Adipocyte (in vitro differentiated cells): ENCODE measurements at regions not wholly inside any gene's neighbourhood (a gene's known extent, or its start where the extent isn't known, plus 50 kb on each side); places are given as distances from the start of the nearest gene placed in this dataset.
A peak's percentile ranks its signal among the peaks of the same experiment; 100 is the strongest.

Experiments
- DNase-seq: peaks from one replicate; pipeline ENCODE4 v3.0.0-alpha.2; 2015; ENCODE audit warnings: low read depth
- H3K27me3 ChIP-seq: replicated peaks from 2 replicates; pipeline ENCODE4 v1.7.0; 2013; ENCODE audit warnings: mild to moderate bottlenecking, low read length, moderate library complexity; ENCODE audit not compliant: control insufficient read depth, insufficient read depth
- H3K36me3 ChIP-seq: 2 replicates; pipeline ENCODE4 v1.7.0; 2013; ENCODE audit warnings: low read length, mild to moderate bottlenecking, moderate library complexity; ENCODE audit not compliant: control insufficient read depth, insufficient read depth, severe bottlenecking
- H3K4me1 ChIP-seq: 2 replicates; pipeline ENCODE4 v1.7.0; 2013; ENCODE audit warnings: mild to moderate bottlenecking, low read length, moderate library complexity; ENCODE audit not compliant: control insufficient read depth, insufficient read depth
- H3K4me3 ChIP-seq: 2 replicates; pipeline ENCODE4 v1.7.0; 2013; ENCODE audit warnings: mild to moderate bottlenecking, low read length, moderate library complexity
- H3K9ac ChIP-seq: 2 replicates; pipeline ENCODE4 v1.7.0; 2013; ENCODE audit warnings: mild to moderate bottlenecking, low read length, moderate library complexity
- H3K9me3 ChIP-seq: 2 replicates; pipeline ENCODE4 v1.7.0; 2013; ENCODE audit warnings: mild to moderate bottlenecking, low read length, moderate library complexity; ENCODE audit not compliant: control insufficient read depth

DNA sequence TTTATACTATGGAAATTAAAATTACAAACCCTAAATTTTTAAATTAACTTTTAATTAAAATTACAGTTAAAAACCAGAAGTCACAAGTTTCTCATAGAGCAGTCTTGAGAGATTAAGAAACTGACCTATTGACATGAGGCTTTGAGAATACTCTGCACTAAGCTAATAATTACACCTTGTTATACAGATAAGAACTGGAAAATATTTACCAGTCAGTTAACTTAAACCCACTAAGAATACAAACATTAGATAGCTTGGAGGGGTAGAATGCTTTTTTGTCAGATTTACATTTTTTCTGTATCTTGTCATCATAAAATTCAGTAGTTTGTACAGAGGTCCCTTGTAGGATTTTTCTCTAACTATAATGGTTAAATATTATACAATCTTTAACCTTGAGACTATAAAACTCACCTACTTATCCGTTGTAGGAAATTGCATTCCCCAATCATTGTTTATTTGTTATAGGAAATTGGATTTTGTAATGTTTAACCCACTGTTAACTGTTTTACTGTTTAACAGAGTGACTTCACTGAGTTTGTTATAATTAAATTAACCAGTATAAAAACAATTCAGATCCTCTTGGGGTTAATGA is 219.7 kb upstream of the PKDCC start:
- peaks cover 13% of the 10 kb centered on the region for H3K27me3 ChIP-seq

DNA sequence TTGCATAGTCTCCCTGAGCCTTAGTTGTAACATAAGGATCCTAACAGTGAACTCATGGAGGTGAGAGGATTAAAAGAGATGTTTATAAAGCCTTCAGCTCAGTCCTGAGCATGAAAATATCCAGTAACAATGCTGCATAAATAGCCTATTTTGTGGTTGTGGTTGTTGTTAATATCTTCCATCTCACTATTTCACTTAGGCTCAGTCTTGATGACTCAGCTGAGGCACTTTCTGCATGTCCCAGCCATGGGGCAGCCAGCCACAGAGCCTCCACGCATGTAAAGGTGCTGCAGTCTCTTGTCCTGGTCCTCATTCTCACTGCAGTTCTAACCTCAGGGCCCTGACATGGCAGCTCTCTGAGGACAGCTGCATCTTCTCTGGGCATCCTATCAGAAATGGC is 218.8 kb upstream of the PKDCC start:
- no peak for DNase-seq
- H3K9me3 ChIP-seq, result no peaks in the 10 kb centered on the region
- H3K27me3 ChIP-seq, result peaks cover 13% of the 10 kb centered on the region

More for the DNA sequence above, 219.7 kb upstream of the PKDCC start:
- Histone ChIP-seq H3K36me3 (no peaks in the 10 kb centered on the region), H3K4me1 (peaks cover 12% of the 10 kb centered on the region), H3K9me3 (no peaks in the 10 kb centered on the region), H3K4me3 (no peak overlapping the region), H3K9ac (no peak overlapping the region)
- DNase-seq, result no peak

DNA sequence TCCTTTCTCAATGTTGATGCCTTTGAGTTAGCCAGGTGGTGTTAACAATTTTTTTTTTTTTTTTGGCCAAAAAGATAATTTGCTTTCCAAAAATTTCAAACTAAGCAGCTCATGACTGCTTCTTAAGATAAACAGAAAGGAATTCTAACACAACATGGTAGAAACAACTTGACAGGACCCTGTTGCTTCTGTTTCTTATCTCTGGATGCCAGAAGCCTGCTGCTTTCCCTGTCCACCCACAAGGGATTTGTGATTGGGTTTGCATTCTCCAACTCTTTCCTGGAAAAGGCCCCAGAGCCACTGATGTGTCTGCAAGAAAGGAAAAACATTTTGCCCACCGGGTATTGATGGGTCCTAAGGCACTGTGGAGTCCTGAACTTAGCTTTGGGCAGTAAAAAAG is 217.2 kb upstream of the PKDCC start:
- H3K4me1 ChIP-seq, result peaks cover 12% of the 10 kb centered on the region
- no peak for DNase-seq
- H3K36me3 ChIP-seq, result no peaks in the 10 kb centered on the region
- H3K27me3 ChIP-seq, result peaks cover 11% of the 10 kb centered on the region
- no peak overlapping the region for H3K9ac ChIP-seq
- no peaks in the 10 kb centered on the region for H3K9me3 ChIP-seq
- H3K4me3 ChIP-seq, result no peak overlapping the region

More for the DNA sequence above, 218.8 kb upstream of the PKDCC start:
- no peaks in the 10 kb centered on the region for H3K36me3 ChIP-seq
- no peak overlapping the region for H3K9ac ChIP-seq
- H3K4me1 ChIP-seq, result peaks cover 12% of the 10 kb centered on the region
- H3K4me3 ChIP-seq, result no peak overlapping the region

DNA sequence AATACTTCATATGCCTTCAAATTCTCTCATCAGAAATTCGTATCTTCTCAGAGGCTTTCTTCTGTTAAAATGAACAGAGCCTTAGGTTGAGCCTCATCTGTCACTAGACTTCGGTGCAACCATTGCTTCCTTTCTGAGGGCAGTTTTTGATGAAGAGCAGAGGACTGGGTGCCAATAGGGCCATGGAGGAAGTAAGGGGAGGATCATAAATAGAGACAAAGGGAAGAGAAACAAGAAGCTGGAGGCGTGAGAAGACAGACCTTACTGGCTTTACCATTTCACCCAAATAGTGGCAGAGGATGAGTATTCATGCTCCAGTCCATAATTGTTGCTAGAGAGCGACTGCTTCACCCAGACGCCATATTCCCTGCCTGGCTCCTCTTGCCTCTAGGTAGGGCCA is 215.6 kb upstream of the PKDCC start:
- no peak overlapping the region for H3K9ac ChIP-seq
- no peak overlapping the region for H3K4me3 ChIP-seq
- H3K4me1 ChIP-seq, result peaks cover 5% of the 10 kb centered on the region
- DNase-seq, result no peak
- H3K36me3 ChIP-seq, result no peaks in the 10 kb centered on the region
- H3K9me3 ChIP-seq, result no peaks in the 10 kb centered on the region
- H3K27me3 ChIP-seq, result peaks cover 7% of the 10 kb centered on the region

DNA sequence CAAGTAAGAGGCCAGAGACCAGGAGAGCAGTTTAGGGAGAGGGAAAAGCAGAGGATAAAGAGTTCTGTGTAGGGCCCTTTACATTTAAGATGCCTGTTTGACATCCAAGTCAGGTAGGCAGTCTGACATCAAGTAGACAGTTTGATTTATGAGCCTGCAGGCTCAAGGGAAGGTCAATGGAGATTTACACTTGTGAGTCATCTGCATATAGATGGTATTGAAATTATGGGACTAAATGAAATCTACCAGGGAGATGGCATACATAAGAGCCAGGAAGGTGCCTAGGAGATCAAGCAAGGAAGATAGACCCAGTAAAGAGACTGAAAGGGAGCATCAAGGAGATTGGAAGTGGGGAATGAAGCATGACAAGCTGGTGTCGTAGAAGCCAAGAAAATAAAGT is 212.4 kb upstream of the PKDCC start:
- no peaks in the 10 kb centered on the region for H3K36me3 ChIP-seq
- no peak overlapping the region for H3K9ac ChIP-seq
- no peak overlapping the region for H3K4me3 ChIP-seq
- no peaks in the 10 kb centered on the region for H3K9me3 ChIP-seq
- peaks cover 7% of the 10 kb centered on the region for H3K27me3 ChIP-seq
- DNase-seq, result no peak
- H3K4me1 ChIP-seq, result peaks cover 2% of the 10 kb centered on the region

DNA sequence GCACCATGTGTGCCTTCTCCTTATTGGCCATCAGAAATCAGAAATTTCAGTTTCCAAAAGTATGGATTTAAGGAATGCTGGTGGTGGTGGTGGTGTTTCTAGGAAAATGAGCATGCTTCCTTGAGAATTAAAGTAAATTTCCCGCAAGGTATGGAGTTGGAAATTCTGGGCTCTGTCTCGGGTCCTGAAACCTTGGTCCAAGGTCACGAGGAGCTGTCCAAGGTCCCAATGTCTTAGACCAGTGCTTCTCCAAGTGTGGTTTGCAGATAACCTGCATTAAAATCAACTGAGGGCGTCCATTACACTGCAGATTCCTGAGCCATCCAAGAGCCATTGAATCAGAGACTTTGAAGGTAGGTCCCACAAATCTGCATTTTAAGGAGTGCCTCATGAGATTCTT is 210.9 kb upstream of the PKDCC start:
- Histone ChIP-seq H3K4me3 (no peak overlapping the region), H3K27me3 (peaks cover 7% of the 10 kb centered on the region), H3K9ac (no peak overlapping the region), H3K4me1 (peaks cover 11% of the 10 kb centered on the region), H3K9me3 (no peaks in the 10 kb centered on the region), H3K36me3 (no peaks in the 10 kb centered on the region)
- DNase-seq, result peak; percentile 59

DNA sequence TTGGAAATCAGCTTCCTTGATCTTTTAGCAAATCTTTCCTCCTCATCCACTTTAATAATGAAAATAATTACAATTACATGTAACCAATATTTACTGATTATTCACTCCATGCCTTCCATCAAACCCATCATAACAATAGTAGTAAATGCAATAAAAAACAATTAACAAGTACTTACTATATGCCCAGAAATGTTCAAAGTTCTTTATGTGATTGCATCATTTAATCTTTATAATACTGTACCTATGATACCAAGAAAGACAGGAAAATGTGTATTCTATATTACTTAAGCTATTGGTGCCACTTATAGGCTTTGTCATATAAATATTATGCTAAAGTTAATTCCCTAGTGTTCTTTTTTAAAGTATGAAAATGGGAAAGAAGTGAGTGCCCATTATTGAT is 210.2 kb upstream of the PKDCC start:
- Histone ChIP-seq H3K9me3 (no peaks in the 10 kb centered on the region), H3K36me3 (no peaks in the 10 kb centered on the region), H3K27me3 (peaks cover 4% of the 10 kb centered on the region), H3K9ac (no peak overlapping the region), H3K4me3 (no peak overlapping the region), H3K4me1 (peaks cover 13% of the 10 kb centered on the region)
- DNase-seq, result no peak

DNA sequence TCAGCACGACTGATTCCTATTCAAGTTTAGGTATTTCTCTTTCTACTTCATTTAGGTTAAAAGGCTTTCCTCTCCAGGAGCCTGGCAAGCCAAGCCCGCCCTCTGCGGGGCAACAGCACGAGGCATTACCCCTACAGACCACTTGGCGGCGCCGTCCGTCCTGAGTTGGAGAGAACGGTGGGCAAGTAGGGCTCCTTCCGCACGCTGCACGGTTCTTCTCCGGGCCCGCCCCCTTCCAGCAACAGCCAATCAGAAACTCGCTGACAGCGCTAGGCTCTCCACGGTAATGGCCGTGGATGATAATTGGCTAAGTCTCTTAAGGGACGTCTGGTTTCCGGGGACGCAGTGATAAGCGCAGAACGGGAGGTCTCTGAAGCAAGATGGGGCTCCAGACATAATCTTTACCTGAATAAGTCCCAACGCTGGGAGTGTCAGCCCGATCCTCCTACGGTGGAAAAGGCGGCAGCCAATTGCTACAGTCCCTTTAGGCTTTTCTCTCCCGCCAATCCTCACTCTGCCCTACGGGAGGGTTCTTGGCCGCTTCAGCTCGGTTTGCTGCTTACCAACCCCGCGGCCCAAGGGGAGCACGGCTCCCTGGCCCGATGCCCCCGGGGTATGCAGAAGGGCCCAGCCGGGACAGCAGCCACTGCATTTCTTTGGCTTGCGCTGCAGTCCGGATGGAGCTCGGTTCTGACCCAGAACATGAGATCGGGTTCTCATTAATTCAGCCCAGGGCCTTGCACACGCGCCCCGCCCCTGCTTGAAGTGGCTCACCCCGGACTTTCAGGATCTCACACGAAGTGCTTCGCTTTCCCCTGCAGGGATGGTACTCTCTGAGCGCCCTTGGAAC is 206.9 kb upstream of the PKDCC start:
- Histone ChIP-seq H3K36me3 (no peaks in the 10 kb centered on the region), H3K27me3 (peaks cover 5% of the 10 kb centered on the region), H3K4me3 (peak overlapping the region; percentile 89), H3K9ac (peak overlapping the region; percentile 93), H3K4me1 (peaks cover 23% of the 10 kb centered on the region), H3K9me3 (no peaks in the 10 kb centered on the region)
- peak; percentile 96 for DNase-seq

DNA sequence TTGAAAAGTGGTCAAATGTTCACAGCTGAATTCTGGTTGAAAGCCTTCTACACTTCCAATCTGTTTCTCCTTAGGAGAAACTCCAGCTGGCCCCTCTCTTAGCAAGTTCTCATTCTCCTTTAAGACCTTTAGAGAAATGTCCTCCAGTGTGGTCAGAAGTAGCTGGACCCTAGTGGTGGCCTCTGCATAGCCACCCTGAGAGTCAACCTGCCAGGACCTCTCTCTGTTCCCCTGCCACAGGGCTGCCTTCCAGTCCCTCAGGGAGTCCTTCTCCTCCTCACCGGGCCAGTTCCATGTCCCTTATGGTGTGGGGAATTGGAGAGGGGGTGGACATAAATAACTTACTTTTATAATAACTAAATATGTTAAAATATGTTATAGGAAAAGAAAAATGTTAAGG is 200.9 kb upstream of the PKDCC start:
- Histone ChIP-seq H3K4me1 (peaks cover 39% of the 10 kb centered on the region), H3K27me3 (peaks cover 8% of the 10 kb centered on the region), H3K4me3 (no peak overlapping the region), H3K9ac (no peak overlapping the region), H3K36me3 (no peaks in the 10 kb centered on the region), H3K9me3 (no peaks in the 10 kb centered on the region)
- no peak for DNase-seq

DNA sequence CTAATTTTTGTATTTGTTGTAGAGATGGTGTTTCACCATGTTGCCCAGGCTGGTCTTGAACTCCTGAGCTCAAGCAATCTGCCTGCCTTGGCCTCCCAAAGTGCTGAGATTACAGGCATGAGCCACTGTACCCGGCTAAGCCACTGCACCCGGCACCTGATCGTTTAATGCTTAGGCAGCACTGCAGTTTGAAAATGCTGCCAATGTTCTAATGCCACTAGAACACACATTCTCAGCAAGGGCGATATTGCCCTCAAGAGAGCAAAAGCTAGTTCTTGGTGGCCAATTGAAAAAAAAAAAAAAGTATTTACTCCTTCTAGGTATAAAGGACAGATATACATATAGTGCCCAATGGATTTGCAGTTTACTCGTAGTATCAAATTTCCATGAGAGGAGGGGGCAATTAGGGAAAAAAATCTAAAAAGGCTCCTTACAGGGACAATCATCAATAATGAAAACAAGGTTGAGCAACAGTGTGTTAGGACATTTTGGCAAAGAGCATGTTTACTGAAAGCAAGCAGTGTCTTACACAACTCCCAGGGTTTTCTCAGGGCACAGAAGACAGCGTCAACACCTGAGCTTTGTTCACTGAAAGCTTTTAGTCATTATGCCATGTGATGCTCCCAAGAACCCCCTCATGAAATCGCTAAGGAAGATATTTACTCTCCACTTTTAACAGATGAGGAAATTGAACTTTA is 199.9 kb upstream of the PKDCC start:
- no peaks in the 10 kb centered on the region for H3K36me3 ChIP-seq
- H3K27me3 ChIP-seq, result peaks cover 8% of the 10 kb centered on the region
- DNase-seq, result peak; percentile 62
- peaks cover 36% of the 10 kb centered on the region for H3K4me1 ChIP-seq
- no peaks in the 10 kb centered on the region for H3K9me3 ChIP-seq
- no peak overlapping the region for H3K9ac ChIP-seq
- H3K4me3 ChIP-seq, result peak overlapping the region; percentile 36

DNA sequence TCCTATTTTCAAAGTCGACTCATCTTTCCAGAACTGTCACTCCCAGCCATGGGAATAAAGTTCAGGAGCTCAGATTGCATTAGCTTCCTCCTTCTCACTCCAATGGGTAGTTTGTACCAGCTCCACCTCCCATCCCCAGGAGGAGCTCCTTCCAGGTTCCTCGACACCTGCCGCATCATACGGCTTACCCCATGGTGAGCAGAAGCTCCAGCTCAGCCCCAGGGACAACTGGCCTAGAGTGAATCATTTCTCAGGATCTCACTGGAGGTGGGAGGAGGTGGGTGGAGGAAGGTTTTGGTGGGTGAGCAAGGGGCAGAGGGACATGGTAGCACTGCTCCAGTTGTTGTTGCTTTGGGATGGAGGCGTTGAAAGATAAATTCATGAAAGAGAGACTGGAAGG is 196.3 kb upstream of the PKDCC start:
- no peak for DNase-seq
- Histone ChIP-seq H3K27me3 (no peaks in the 10 kb centered on the region), H3K36me3 (no peaks in the 10 kb centered on the region), H3K9me3 (no peaks in the 10 kb centered on the region), H3K9ac (no peak overlapping the region), H3K4me1 (peaks cover 29% of the 10 kb centered on the region), H3K4me3 (no peak overlapping the region)
